Uterus (tissue), 2 donors: ENCODE measurements at regions not wholly inside any gene's neighbourhood (a gene's known extent, or its start where the extent isn't known, plus 50 kb on each side); places are given as distances from the start of the nearest gene placed in this dataset.

Experiments used
- CTCF ChIP-seq, 4 experiments: fragments of 200-600 bp in 2 of 4; fragments of 450-650 bp in 2 of 4; sonication (generic) in 2 of 4; IDR thresholded peaks; one replicate each; pipeline ENCODE4 v1.5.1; 2016 to 2019; ENCODE audit warnings: antibody characterized with exemption in 4 of 4, mild to moderate bottlenecking in 2 of 4, moderate library complexity in 1 of 4
- POLR2A ChIP-seq, 2 donors: fragments of 450-650 bp; IDR thresholded peaks; one replicate each; pipeline ENCODE4 v1.6.1; 2016; ENCODE audit warnings: antibody characterized with exemption in 2 of 2, mild to moderate bottlenecking in 1 of 2, moderate library complexity in 1 of 2

GRCh38 chr14:45976001-45976400 lies 675.6 kb downstream of the RPL10L start:
- TF ChIP-seq CTCF (IDR thresholded peaks at IDR 0.05) (no peak), POLR2A (IDR thresholded peaks at IDR 0.05) (no peak)
